SK-N-MC (cell line): ENCODE measurements at regions not wholly inside any gene's neighbourhood (a gene's known extent, or its start where the extent isn't known, plus 50 kb on each side); places are given as distances from the start of the nearest gene placed in this dataset.

Experiments
- DNase-seq: peaks from one replicate; pipeline ENCODE4 v3.0.0-alpha.2; 2011; ENCODE audit warnings: low read depth, low spot score
- H3K27ac ChIP-seq: fragments of 200-600 bp; sonication (generic); 2 replicates; pipeline ENCODE4 v1.5.1; 2016; ENCODE audit warnings: mixed run types
- H3K36me3 ChIP-seq: fragments of 200-600 bp; sonication (generic); 2 replicates; pipeline ENCODE4 v1.6.1; 2017; ENCODE audit warnings: antibody characterized with exemption, low read length, mixed read lengths; ENCODE audit not compliant: insufficient read depth
- H3K4me3 ChIP-seq: fragments of 200-600 bp; sonication (generic); 2 replicates; pipeline ENCODE4 v1.5.1; 2016
- H3K9ac ChIP-seq: fragments of 200-600 bp; sonication (generic); 2 replicates; pipeline ENCODE4 v1.8.0; 2017; ENCODE audit warnings: mixed run types, mixed read lengths; ENCODE audit not compliant: insufficient read length
- H3K9me3 ChIP-seq: fragments of 200-600 bp; sonication (generic); 2 replicates; pipeline ENCODE4 v1.6.1; 2017; ENCODE audit warnings: low read depth, mild to moderate bottlenecking, antibody characterized with exemption, low read length, moderate library complexity, mixed read lengths
- EZH2 ChIP-seq: fragments of 200-600 bp; sonication (generic); IDR thresholded peaks from one replicate; pipeline ENCODE4 v1.6.1; 2017; ENCODE audit warnings: antibody characterized with exemption
- FOXP2 ChIP-seq: optimal IDR thresholded peaks from 2 replicates; pipeline ENCODE3; 2011; ENCODE audit warnings: mild to moderate bottlenecking, moderate library complexity; ENCODE audit not compliant: insufficient read depth; ENCODE audit errors: extremely low read length, control extremely low read depth
- POLR2AphosphoS5 ChIP-seq: IDR thresholded peaks from 2 replicates; pipeline ENCODE4 v1.6.1; 2012; ENCODE audit warnings: mild to moderate bottlenecking, low read depth, low read length, borderline replicate concordance

DNA sequence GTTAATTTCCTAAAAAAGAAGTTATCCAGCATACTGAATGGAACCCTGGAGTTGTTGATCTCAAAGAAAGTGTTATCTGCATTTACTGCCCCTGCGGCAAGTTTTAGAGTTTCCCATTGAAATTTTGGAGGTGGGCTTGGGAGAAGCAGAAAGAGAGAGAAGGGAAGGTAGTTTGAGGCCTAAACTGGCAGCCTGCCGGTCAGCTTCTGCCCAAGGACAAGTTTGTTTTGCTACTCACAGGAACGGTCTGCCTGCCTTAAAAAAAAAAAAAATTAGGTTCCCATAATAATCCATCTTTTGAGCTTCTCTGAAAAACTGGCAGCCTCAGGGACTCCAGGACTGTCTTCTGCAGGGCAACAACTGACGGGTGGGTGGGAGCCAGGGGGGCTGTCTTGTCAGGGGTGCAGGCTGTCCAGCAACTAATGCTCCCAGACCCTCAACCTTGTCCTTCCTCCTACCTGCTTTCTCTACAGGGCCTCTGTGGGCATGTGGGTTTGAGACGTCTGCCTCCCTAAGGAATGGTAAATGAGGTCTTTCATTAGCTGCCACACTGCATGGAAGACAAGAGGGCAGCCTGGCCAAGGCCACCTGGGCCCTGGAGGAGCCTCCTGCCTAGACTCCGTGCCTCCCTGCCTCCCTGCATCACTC is 176.1 kb upstream of the KCNG1 start:
- Histone ChIP-seq H3K9ac (no peak overlapping the region), H3K9me3 (no peaks in the 10 kb centered on the region), H3K4me3 (no peak overlapping the region), H3K27ac (no peak overlapping the region), H3K36me3 (no peaks in the 10 kb centered on the region)
- no peak for DNase-seq
- TF ChIP-seq EZH2 = no peak
- no peak for TF ChIP-seq POLR2AphosphoS5
- no peak for TF ChIP-seq FOXP2

DNA sequence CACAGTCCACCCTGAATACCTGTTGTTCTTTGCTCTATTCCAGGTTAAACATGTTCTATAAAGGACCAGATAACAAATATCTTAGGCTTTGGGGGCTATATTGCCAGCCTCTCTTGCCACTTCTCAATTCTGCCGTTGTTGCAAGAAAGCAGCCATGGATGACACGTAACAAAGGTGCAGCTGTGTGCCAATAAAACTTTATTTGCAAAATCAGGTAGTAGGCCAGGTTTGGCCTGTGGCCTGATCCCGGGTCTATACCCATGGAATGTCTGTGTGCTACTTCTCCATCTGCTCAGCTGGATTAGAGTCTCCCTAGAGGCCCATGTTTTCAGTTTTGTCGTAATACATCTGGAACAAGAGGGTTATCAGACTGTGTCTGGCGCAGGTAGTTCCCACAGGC is 175.3 kb upstream of the KCNG1 start:
- Histone ChIP-seq H3K27ac (no peak overlapping the region), H3K36me3 (no peaks in the 10 kb centered on the region), H3K9me3 (no peaks in the 10 kb centered on the region), H3K4me3 (no peak overlapping the region), H3K9ac (no peak overlapping the region)
- TF ChIP-seq FOXP2 (no peak), POLR2AphosphoS5 (no peak), EZH2 (no peak)
- DNase-seq = no peak

DNA sequence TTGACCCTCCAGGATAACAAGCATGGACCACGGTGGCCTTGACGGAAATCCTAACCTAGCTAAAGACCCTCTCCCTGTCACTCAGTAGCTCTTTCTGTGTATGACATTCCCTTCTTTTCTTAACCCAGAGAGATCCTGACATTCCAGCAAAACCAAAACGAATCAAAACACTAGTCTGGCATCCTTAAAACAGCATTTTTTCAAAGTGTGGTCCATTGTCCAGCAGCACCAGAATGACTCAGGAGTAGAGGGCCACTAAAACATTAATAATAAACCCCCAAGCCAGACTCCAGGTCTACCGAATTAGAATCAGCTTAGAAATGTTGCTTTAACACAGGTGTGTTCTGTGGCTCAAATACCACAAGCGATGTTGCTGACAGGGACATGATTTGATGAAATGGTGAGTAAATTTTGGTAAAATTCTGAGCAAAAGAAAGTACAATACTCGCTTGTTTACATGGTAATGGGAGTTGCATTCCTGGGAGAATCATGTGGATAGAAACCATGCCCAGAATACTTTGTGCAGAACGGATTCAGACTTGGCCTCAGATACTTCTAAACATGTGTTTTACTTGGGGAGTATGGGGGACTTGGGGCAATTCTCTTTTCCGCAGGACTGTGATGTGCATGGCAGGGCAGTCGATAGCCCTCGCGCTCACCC is 174.2 kb upstream of the KCNG1 start:
- Histone ChIP-seq H3K4me3 (no peak overlapping the region), H3K27ac (no peak overlapping the region), H3K9me3 (no peaks in the 10 kb centered on the region), H3K36me3 (no peaks in the 10 kb centered on the region), H3K9ac (no peak overlapping the region)
- no peak for DNase-seq
- TF ChIP-seq POLR2AphosphoS5 (no peak), FOXP2 (no peak), EZH2 (no peak)

DNA sequence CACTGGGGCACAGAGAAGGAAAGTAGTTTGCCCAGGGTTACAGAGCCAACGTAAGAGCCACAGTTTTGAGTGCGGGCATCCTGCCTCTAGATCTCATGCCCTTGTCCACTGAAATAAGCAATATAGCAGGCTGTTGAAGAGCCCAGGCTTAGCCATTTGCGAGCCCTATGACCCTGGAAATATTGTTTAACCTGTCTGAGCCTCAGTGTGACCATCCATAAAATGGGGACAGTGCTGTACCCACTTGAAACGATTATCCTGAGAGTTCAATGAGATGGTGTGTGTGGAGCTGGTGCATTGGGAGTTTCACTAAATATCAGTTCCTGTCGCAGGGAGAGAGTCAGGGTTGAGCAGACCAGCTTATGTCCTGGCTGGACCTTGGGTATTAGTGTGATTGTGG is 173.1 kb upstream of the KCNG1 start:
- no peak for DNase-seq
- Histone ChIP-seq H3K4me3 (no peak overlapping the region), H3K9ac (no peak overlapping the region), H3K27ac (no peak overlapping the region), H3K9me3 (no peaks in the 10 kb centered on the region), H3K36me3 (no peaks in the 10 kb centered on the region)
- TF ChIP-seq FOXP2 (no peak), EZH2 (no peak), POLR2AphosphoS5 (no peak)

DNA sequence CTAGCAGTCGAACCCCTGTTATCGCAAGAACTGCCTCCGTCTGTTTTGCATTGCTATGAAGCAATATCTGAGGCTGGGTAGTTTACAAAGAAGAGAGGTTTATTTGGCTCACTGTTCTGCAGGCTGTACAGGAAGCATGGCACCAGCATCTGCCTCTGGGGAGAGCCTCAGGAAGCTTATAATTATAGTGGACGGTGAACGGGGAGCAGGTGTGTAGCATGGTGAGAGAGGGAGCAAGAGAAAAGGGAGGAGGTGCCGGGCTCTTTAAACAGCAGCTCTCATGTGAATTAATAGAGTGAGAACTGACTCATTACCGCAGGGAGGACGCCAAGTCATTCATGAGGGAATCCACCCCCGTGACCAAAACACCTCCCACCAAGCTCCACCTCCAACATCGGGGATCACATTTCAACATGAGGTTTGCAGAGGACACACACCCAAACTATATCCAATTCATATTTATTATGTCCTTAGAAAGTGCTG is 172.6 kb upstream of the KCNG1 start:
- TF ChIP-seq POLR2AphosphoS5 (no peak), EZH2 (no peak), FOXP2 (no peak)
- no peaks in the 10 kb centered on the region for H3K36me3 ChIP-seq
- no peak for DNase-seq

DNA sequence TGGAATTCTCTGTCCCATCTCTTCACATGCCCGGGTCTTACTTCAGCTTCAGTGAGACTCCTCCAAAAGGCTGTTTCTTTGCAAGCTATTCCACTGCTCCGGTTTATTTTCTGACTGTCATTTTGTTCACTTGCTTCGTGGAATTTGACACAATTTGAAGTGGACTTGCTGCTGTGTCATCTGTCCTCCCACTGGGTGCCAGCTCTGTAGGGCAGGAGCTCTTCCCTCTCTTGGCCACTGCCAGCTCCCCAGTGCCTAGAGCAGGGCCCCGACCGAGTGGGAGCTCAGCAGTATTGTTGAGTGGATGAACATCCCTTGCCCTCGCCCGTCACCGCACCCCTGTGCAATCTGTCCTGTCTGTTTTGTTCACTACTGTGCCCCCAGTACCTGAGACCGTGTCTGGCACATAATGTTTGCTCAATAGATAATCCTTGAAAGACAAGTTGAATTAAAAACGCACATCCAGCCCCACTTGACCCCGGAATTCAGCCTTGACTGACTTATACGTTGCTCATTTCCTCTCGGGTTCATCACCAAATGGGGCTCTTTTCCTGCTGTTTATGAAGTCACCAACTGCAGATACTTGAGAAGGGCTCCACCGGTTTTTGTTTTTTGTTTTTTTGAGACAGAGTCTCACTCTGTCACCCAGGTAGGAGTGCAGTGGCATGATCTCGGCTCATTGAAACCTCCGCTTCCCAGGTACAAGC is 170.3 kb upstream of the KCNG1 start:
- TF ChIP-seq EZH2 (no peak), FOXP2 (no peak), POLR2AphosphoS5 (no peak)

More for the DNA sequence above, 172.6 kb upstream of the KCNG1 start:
- Histone ChIP-seq H3K27ac (no peak overlapping the region), H3K9me3 (no peaks in the 10 kb centered on the region), H3K9ac (no peak overlapping the region), H3K4me3 (no peak overlapping the region)

DNA sequence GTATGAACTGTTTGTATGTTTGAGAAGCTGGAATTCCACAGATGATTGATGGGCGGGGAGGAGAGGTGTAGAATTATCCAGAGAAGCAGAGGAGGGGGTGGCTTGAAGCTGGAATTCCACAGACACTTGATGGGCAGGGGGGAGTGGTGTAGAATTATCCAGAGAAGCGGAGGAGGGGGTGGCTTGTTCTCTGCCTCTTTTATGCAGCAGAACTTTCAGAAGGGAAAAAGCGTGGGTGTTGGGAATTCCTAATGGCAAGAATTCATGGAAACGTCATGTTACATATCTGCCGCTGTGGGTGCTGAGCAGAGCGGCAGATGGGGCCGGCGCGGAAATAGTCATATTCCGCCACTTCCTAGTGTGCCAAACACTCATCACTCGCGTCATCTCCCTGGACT is 167.9 kb upstream of the KCNG1 start:
- Histone ChIP-seq H3K9ac (no peak overlapping the region), H3K27ac (no peak overlapping the region), H3K36me3 (no peaks in the 10 kb centered on the region), H3K4me3 (no peak overlapping the region), H3K9me3 (no peaks in the 10 kb centered on the region)
- no peak for TF ChIP-seq FOXP2
- TF ChIP-seq POLR2AphosphoS5 = no peak
- TF ChIP-seq EZH2 = no peak
- no peak for DNase-seq

More for the DNA sequence above, 170.3 kb upstream of the KCNG1 start:
- H3K4me3 ChIP-seq = no peak overlapping the region
- H3K9ac ChIP-seq = no peak overlapping the region
- DNase-seq = no peak
- H3K36me3 ChIP-seq = no peaks in the 10 kb centered on the region
- H3K27ac ChIP-seq = no peak overlapping the region
- no peaks in the 10 kb centered on the region for H3K9me3 ChIP-seq
